ENCODE measurements at regions not wholly inside any gene's neighbourhood (a gene's known extent, or its start where the extent isn't known, plus 50 kb on each side); places are given as distances from the start of the nearest gene placed in this dataset.

DNA sequence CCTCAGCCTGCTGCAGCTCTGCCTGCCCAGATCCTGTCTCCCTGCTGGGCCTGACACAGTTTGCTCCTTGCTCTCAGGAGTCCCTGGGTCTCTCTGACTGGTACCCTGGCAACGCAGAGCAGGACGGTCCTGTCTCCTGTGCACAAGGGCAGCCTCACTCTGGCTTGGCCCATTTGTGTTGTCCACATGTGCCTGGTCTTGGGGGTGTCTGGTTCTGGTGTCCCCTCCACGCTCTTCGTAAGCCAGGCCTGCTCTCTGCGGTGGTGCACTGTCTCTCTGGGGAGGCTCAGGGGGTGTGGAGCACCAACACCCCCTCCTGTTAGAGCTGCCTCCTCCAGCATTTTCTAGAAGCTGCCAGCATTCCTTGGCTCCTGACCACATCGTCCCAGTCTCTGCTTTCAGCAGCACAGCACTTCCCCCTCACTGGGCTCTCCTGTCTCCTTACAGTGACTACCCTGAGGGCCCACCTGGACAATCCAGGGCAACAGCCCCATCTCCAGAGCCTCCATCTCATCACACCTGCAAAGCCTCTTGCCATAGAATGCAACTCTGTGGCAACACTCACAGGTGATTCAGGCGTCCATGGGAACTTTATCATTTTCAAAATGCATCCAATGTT is 235.6 kb upstream of the HS6ST1 start:
- Histone ChIP-seq H3K36me3 (ENCODE audit: control insufficient read depth, insufficient read depth, low read length) (no peaks in the 10 kb centered on the region), H3K27ac (ENCODE audit: insufficient read depth, low read depth, low read length, poor library complexity, severe bottlenecking) (no peak overlapping the region), H3K4me3 (ENCODE audit: insufficient read depth, low read depth, low read length) (no peak overlapping the region), H3K4me1 (ENCODE audit: control insufficient read depth, insufficient read depth, low read length) (peaks cover 21% of the 10 kb centered on the region), H3K9me3 (ENCODE audit: control insufficient read depth, low read length) (no peaks in the 10 kb centered on the region), H3K27me3 (ENCODE audit: control insufficient read depth, insufficient read depth, low read length, poor library complexity, severe bottlenecking) (no peaks in the 10 kb centered on the region)
- WGBS, 2 experiments: 92 to 93% methylated on average over 7 of the region's 7 CpGs

GRCh38 chr2:128555433-128555832 is 236.8 kb upstream of the HS6ST1 start:
- H3K4me3 ChIP-seq (ENCODE audit: insufficient read depth, low read depth, low read length): no peak overlapping the region
- no peaks in the 10 kb centered on the region for H3K9me3 ChIP-seq (ENCODE audit: control insufficient read depth, low read length)
- peaks cover 9% of the 10 kb centered on the region for H3K4me1 ChIP-seq (ENCODE audit: control insufficient read depth, insufficient read depth, low read length)
- 98 to 100% methylated on average over 1 of the region's 1 CpG for WGBS, 2 experiments
- no peaks in the 10 kb centered on the region for H3K36me3 ChIP-seq (ENCODE audit: control insufficient read depth, insufficient read depth, low read length)
- H3K27me3 ChIP-seq (ENCODE audit: control insufficient read depth, insufficient read depth, low read length, poor library complexity, severe bottlenecking): no peaks in the 10 kb centered on the region
- H3K27ac ChIP-seq (ENCODE audit: insufficient read depth, low read depth, low read length, poor library complexity, severe bottlenecking): no peak overlapping the region

GRCh38 chr2:128556089-128556488 is 237.4 kb upstream of the HS6ST1 start:
- H3K27me3 ChIP-seq (ENCODE audit: control insufficient read depth, insufficient read depth, low read length, poor library complexity, severe bottlenecking): no peaks in the 10 kb centered on the region
- no peak overlapping the region for H3K4me3 ChIP-seq (ENCODE audit: insufficient read depth, low read depth, low read length)
- no peak overlapping the region for H3K27ac ChIP-seq (ENCODE audit: insufficient read depth, low read depth, low read length, poor library complexity, severe bottlenecking)
- H3K36me3 ChIP-seq (ENCODE audit: control insufficient read depth, insufficient read depth, low read length): no peaks in the 10 kb centered on the region
- 81 to 85% methylated on average over 3 of the region's 3 CpGs for WGBS, 2 experiments
- peaks cover 3% of the 10 kb centered on the region for H3K4me1 ChIP-seq (ENCODE audit: control insufficient read depth, insufficient read depth, low read length)
- H3K9me3 ChIP-seq (ENCODE audit: control insufficient read depth, low read length): no peaks in the 10 kb centered on the region

- no peak overlapping the region for H3K4me3 ChIP-seq (ENCODE audit: insufficient read depth, low read depth, low read length)
- no peaks in the 10 kb centered on the region for H3K9me3 ChIP-seq (ENCODE audit: control insufficient read depth, low read length)
- WGBS, 2 experiments: 96 to 97% methylated on average over 4 of the region's 4 CpGs
- no peaks in the 10 kb centered on the region for H3K27me3 ChIP-seq (ENCODE audit: control insufficient read depth, insufficient read depth, low read length, poor library complexity, severe bottlenecking)
- H3K36me3 ChIP-seq (ENCODE audit: control insufficient read depth, insufficient read depth, low read length): no peaks in the 10 kb centered on the region
- no peaks in the 10 kb centered on the region for H3K4me1 ChIP-seq (ENCODE audit: control insufficient read depth, insufficient read depth, low read length)
- H3K27ac ChIP-seq (ENCODE audit: insufficient read depth, low read depth, low read length, poor library complexity, severe bottlenecking): no peak overlapping the region
These were observed 238.0 kb upstream of the HS6ST1 start for GRCh38 chr2:128556633-128557032.

DNA sequence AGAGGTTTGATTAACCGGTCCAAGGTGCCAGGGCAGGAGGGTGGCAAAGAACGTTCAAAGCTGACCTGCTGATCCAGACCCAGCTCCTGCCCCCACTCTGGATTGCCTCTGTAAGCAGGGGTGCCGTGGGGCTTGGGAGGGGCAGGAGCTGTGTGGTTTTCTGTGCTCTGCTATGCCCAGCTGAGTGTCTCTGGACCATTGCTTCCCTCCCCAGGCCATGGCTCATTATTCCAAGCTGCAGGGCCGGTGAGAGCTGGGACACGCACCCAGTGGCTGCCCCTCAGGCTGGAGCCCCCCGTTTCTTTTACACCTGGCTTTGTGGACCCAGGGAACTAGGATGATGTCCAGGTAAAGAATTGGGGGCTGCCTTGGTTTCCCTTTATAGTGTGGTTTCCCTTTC is 238.4 kb upstream of the HS6ST1 start:
- no peaks in the 10 kb centered on the region for H3K36me3 ChIP-seq (ENCODE audit: control insufficient read depth, insufficient read depth, low read length)
- H3K4me3 ChIP-seq (ENCODE audit: insufficient read depth, low read depth, low read length): no peak overlapping the region
- H3K27ac ChIP-seq (ENCODE audit: insufficient read depth, low read depth, low read length, poor library complexity, severe bottlenecking): no peak overlapping the region
- H3K9me3 ChIP-seq (ENCODE audit: control insufficient read depth, low read length): no peaks in the 10 kb centered on the region
- H3K4me1 ChIP-seq (ENCODE audit: control insufficient read depth, insufficient read depth, low read length): no peaks in the 10 kb centered on the region
- 94 to 96% methylated on average over 6 of the region's 6 CpGs for WGBS, 2 experiments
- H3K27me3 ChIP-seq (ENCODE audit: control insufficient read depth, insufficient read depth, low read length, poor library complexity, severe bottlenecking): no peaks in the 10 kb centered on the region

DNA sequence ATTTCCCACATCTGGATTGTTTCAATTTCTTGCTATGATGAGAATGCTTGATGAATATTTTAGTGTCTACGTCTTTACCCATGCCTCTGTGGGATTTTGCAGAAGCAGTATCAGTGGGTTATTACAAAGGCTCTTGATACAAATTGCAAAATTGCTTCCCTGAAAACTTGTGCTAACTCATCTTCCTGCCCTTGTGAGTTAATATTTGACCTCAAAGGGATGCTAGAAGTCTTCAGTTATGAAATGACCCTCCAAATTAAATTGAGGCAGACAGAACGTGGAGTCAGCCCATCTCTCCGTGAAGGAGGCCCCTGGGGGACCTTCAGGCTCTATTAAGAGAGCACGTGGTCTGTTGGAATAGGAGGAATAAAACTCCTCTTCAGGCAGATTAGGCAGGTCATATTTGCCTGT is 239.2 kb upstream of the HS6ST1 start:
- no peaks in the 10 kb centered on the region for H3K36me3 ChIP-seq (ENCODE audit: control insufficient read depth, insufficient read depth, low read length)
- no peaks in the 10 kb centered on the region for H3K9me3 ChIP-seq (ENCODE audit: control insufficient read depth, low read length)
- no peaks in the 10 kb centered on the region for H3K27me3 ChIP-seq (ENCODE audit: control insufficient read depth, insufficient read depth, low read length, poor library complexity, severe bottlenecking)
- no peaks in the 10 kb centered on the region for H3K4me1 ChIP-seq (ENCODE audit: control insufficient read depth, insufficient read depth, low read length)
- 77 to 85% methylated on average over 4 of the region's 4 CpGs for WGBS, 2 experiments
- no peak overlapping the region for H3K27ac ChIP-seq (ENCODE audit: insufficient read depth, low read depth, low read length, poor library complexity, severe bottlenecking)
- H3K4me3 ChIP-seq (ENCODE audit: insufficient read depth, low read depth, low read length): no peak overlapping the region

GRCh38 chr2:128558441-128558840 is 239.8 kb upstream of the HS6ST1 start:
- Histone ChIP-seq H3K27ac (ENCODE audit: insufficient read depth, low read depth, low read length, poor library complexity, severe bottlenecking) (no peak overlapping the region), H3K4me1 (ENCODE audit: control insufficient read depth, insufficient read depth, low read length) (no peaks in the 10 kb centered on the region), H3K4me3 (ENCODE audit: insufficient read depth, low read depth, low read length) (no peak overlapping the region), H3K9me3 (ENCODE audit: control insufficient read depth, low read length) (no peaks in the 10 kb centered on the region), H3K27me3 (ENCODE audit: control insufficient read depth, insufficient read depth, low read length, poor library complexity, severe bottlenecking) (no peaks in the 10 kb centered on the region), H3K36me3 (ENCODE audit: control insufficient read depth, insufficient read depth, low read length) (no peaks in the 10 kb centered on the region)
- WGBS, 2 experiments: 86 to 87% methylated on average over 3 of the region's 3 CpGs

DNA sequence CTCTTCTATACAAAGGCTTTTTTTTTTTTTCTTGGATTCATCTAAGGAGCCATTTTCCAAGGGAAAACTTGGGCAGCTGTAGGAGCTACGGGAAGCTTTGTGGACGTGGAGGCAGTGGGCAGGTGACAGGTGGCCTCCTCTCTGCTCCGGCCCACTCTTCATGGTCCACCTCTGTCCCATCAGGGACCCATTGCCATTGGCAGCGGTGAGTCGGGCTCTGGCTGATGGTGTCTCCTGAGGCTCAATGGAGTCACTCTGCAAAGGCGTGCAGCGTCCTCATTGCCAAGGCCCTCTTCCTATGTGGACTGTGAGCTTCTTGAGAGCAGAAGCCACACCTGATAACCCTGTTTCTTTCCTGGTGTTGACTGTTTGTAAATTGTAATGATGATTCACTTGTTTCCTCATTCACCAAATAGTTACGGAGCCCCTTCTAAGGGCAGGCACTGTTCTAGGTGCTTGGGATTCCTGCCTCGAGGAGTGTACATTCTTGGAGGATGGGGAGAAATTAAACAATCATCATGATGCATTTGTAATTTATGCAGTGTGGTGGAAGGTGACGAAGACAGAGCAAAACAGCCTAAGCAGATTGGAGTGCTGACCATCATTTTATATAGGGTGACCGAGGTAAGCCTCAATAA is 240.3 kb upstream of the HS6ST1 start:
- H3K27ac ChIP-seq (ENCODE audit: insufficient read depth, low read depth, low read length, poor library complexity, severe bottlenecking): no peak overlapping the region
- H3K36me3 ChIP-seq (ENCODE audit: control insufficient read depth, insufficient read depth, low read length): no peaks in the 10 kb centered on the region
- H3K4me3 ChIP-seq (ENCODE audit: insufficient read depth, low read depth, low read length): no peak overlapping the region
- no peaks in the 10 kb centered on the region for H3K27me3 ChIP-seq (ENCODE audit: control insufficient read depth, insufficient read depth, low read length, poor library complexity, severe bottlenecking)
- no peaks in the 10 kb centered on the region for H3K4me1 ChIP-seq (ENCODE audit: control insufficient read depth, insufficient read depth, low read length)
- H3K9me3 ChIP-seq (ENCODE audit: control insufficient read depth, low read length): no peaks in the 10 kb centered on the region
- 96 to 97% methylated on average over 11 of the region's 11 CpGs for WGBS, 2 experiments

GRCh38 chr2:128559533-128560515 is 241.2 kb upstream of the HS6ST1 start:
- Histone ChIP-seq H3K27me3 (ENCODE audit: control insufficient read depth, insufficient read depth, low read length, poor library complexity, severe bottlenecking) (no peaks in the 10 kb centered on the region), H3K27ac (ENCODE audit: insufficient read depth, low read depth, low read length, poor library complexity, severe bottlenecking) (no peak overlapping the region), H3K36me3 (ENCODE audit: control insufficient read depth, insufficient read depth, low read length) (no peaks in the 10 kb centered on the region), H3K4me1 (ENCODE audit: control insufficient read depth, insufficient read depth, low read length) (no peaks in the 10 kb centered on the region), H3K9me3 (ENCODE audit: control insufficient read depth, low read length) (no peaks in the 10 kb centered on the region), H3K4me3 (ENCODE audit: insufficient read depth, low read depth, low read length) (no peak overlapping the region)
- 93% methylated on average over 18 of the region's 18 CpGs for WGBS, 2 experiments

GRCh38 chr2:128560718-128561117 is 242.1 kb upstream of the HS6ST1 start:
- H3K4me1 ChIP-seq (ENCODE audit: control insufficient read depth, insufficient read depth, low read length): no peaks in the 10 kb centered on the region
- 92 to 96% methylated on average over 4 of the region's 4 CpGs for WGBS, 2 experiments
- no peak overlapping the region for H3K4me3 ChIP-seq (ENCODE audit: insufficient read depth, low read depth, low read length)
- no peaks in the 10 kb centered on the region for H3K36me3 ChIP-seq (ENCODE audit: control insufficient read depth, insufficient read depth, low read length)
- no peaks in the 10 kb centered on the region for H3K27me3 ChIP-seq (ENCODE audit: control insufficient read depth, insufficient read depth, low read length, poor library complexity, severe bottlenecking)
- no peak overlapping the region for H3K27ac ChIP-seq (ENCODE audit: insufficient read depth, low read depth, low read length, poor library complexity, severe bottlenecking)
- H3K9me3 ChIP-seq (ENCODE audit: control insufficient read depth, low read length): no peaks in the 10 kb centered on the region
